Activated CD4-positive, alpha-beta T cell treated with anti-CD3 and anti-CD28 coated beads, Interleukin-2, amount 10 ng/mL, durations not matched to agents 24 days and 14 days (primary cell): ENCODE measurements at regions not wholly inside any gene's neighbourhood (a gene's known extent, or its start where the extent isn't known, plus 50 kb on each side); places are given as distances from the start of the nearest gene placed in this dataset.

Experiments used
- DNase-seq: peaks from one replicate; pipeline ENCODE4 v3.0.0; 2022
- H3K27ac Mint-ChIP-seq: one replicate; pipeline ENCODE4 v1.8.0; 2022; ENCODE audit warnings: mild to moderate bottlenecking, mixed read lengths
- H3K27me3 Mint-ChIP-seq: one replicate; pipeline ENCODE4 v1.8.0; 2022; ENCODE audit warnings: mixed read lengths
- H3K36me3 Mint-ChIP-seq: one replicate; pipeline ENCODE4 v1.8.0; 2022; ENCODE audit warnings: low read depth, mild to moderate bottlenecking, mixed read lengths
- H3K4me1 Mint-ChIP-seq: one replicate; pipeline ENCODE4 v1.8.0; 2021; ENCODE audit warnings: mixed read lengths
- H3K4me3 Mint-ChIP-seq: one replicate; pipeline ENCODE4 v1.8.0; 2022; ENCODE audit warnings: mild to moderate bottlenecking, moderate library complexity, mixed read lengths
- H3K9me3 Mint-ChIP-seq: one replicate; pipeline ENCODE4 v1.8.0; 2021; ENCODE audit warnings: mixed read lengths
- intact Hi-C: fragments of 100-400 bp; cut with micrococcal nuclease; formaldehyde crosslinking; loops from one replicate; pipeline ENCODE4 v1.15.1; 2023

DNA sequence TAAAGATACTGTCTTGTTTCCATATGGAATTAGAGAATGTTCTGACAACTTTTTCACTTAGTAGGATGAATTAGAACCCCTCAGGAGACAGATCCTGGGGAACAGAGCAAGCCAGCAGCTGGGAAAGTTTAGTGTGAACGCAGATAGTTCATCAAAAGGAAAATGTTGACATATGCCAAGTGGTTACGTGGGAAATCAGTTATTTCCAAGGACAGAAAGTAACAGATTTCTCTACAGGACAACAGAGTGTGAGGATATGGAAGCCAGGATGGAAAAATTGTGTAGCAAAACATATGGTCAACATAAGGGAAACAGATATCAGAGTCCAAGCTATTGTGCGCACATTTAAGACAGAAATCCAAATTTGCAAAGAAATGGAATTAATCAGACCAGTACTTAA lies 419.5 kb downstream of the LRRIQ3 start:
- Mint-ChIP-seq H3K27me3 (no peaks in the 10 kb centered on the region), H3K9me3 (no peaks in the 10 kb centered on the region), H3K27ac (no peak overlapping the region), H3K36me3 (no peaks in the 10 kb centered on the region), H3K4me3 (no peak overlapping the region), H3K4me1 (no peaks in the 10 kb centered on the region)
- DNase-seq, result no peak
- intact Hi-C loops, result no loop called here

- intact Hi-C loops, result no loop called here
- no peaks in the 10 kb centered on the region for H3K4me1 Mint-ChIP-seq
These were observed 422.1 kb downstream of the LRRIQ3 start for GRCh38 chr1:73775896-73776295.

DNA sequence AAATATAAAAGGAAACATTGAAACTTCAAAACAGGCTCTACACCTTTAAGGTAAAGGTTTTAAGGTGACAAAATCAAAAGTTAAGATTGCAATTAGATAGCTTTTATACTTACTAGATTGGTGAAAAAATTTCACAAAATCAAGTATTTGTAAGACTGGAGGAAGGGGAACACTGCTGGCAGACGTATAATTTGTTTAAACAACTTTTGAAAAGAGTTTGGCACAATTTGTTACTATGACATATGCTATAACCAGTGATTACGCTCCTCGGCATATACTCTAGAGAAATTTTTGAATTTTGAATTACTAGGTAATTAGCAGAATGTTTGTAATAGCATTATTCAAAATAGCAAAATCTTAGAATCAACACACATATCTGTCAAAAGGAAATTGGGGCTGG lies 425.0 kb downstream of the LRRIQ3 start:
- intact Hi-C loops, result no loop called here
- DNase-seq, result no peak
- Mint-ChIP-seq H3K27me3 (no peaks in the 10 kb centered on the region), H3K9me3 (no peaks in the 10 kb centered on the region), H3K27ac (no peak overlapping the region), H3K4me1 (no peaks in the 10 kb centered on the region), H3K4me3 (no peak overlapping the region), H3K36me3 (no peaks in the 10 kb centered on the region)

More at GRCh38 chr1:73775896-73776295, 422.1 kb downstream of the LRRIQ3 start:
- H3K4me3 Mint-ChIP-seq, result no peak overlapping the region
- H3K9me3 Mint-ChIP-seq, result no peaks in the 10 kb centered on the region
- H3K36me3 Mint-ChIP-seq, result no peaks in the 10 kb centered on the region
- H3K27ac Mint-ChIP-seq, result no peak overlapping the region
- no peak for DNase-seq
- H3K27me3 Mint-ChIP-seq, result no peaks in the 10 kb centered on the region

GRCh38 chr1:73771396-73771795 lies 426.6 kb downstream of the LRRIQ3 start:
- intact Hi-C loops, result no loop called here
- Mint-ChIP-seq H3K4me1 (no peaks in the 10 kb centered on the region), H3K36me3 (no peaks in the 10 kb centered on the region), H3K4me3 (no peak overlapping the region), H3K9me3 (no peaks in the 10 kb centered on the region), H3K27ac (no peak overlapping the region), H3K27me3 (no peaks in the 10 kb centered on the region)
- no peak for DNase-seq

DNA sequence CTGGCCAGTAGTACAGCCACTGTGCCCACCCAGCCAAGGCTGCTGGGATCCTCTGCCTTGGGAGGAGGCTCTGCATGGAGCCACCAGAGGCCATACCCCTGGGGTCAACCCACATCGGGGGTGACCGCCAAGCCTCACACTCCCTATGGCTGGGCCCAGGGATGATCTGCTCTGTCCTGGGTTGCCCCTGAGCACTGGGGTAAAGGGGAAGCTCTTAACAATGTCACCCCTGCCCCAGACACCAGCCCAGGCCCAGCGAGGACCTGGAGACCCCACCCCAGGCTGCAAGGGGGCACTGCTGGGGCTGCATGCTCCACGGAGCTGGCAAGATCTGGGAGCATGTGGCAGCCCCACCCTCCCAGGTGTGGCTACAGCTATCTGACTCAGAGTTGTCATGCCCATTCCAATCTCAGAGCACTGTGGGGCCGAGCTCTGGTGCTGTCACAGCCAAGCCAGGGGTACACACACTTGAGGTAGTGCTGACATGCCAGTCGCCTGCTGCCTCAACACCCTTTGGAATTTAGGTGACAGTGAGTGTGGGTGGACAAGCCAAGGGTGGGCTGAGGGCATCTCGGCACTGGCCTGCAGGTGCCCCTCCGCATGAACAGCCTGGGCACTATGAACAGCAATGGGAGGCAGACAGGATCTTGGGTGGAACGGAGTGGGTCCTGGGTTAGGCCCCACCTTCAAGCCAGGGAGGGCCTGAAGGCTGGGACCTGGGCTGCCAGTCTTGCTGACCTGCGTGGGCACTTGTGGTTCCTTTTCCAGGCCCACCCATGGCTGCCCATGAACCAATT lies 427.7 kb downstream of the LRRIQ3 start:
- intact Hi-C loops, result no loop called here

DNA sequence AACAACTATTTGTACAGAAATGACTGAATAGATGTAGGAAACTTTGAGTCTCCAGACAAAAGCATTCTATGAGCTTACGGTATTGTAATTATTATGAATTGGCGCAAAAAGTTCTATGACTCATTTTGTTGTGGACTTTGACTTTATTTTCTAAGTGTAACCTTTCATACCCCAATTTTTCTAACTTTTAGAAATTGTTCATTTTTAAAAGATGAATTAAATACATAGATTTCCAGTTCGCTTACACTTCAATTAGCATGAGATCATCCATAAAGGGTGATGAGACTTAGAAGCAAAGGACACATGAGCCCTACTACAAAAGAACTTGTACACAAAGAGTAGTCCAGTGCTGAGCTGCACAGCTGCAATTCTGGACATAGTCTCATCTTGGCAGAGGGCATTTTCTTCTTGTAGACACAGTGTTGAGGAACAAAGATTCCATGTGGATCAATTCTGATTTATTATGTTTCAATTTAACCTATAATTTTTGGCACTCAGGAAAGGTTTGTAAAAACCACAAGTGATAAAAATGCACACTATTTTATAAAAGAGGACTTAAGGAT lies 431.1 kb downstream of the LRRIQ3 start:
- no peak overlapping the region for H3K27ac Mint-ChIP-seq
- H3K36me3 Mint-ChIP-seq, result no peaks in the 10 kb centered on the region

More for the DNA sequence above, 427.7 kb downstream of the LRRIQ3 start:
- no peak for DNase-seq
- H3K27me3 Mint-ChIP-seq, result no peaks in the 10 kb centered on the region
- no peaks in the 10 kb centered on the region for H3K4me1 Mint-ChIP-seq
- H3K9me3 Mint-ChIP-seq, result no peaks in the 10 kb centered on the region
- H3K4me3 Mint-ChIP-seq, result no peak overlapping the region
- H3K36me3 Mint-ChIP-seq, result no peaks in the 10 kb centered on the region
- no peak overlapping the region for H3K27ac Mint-ChIP-seq

DNA sequence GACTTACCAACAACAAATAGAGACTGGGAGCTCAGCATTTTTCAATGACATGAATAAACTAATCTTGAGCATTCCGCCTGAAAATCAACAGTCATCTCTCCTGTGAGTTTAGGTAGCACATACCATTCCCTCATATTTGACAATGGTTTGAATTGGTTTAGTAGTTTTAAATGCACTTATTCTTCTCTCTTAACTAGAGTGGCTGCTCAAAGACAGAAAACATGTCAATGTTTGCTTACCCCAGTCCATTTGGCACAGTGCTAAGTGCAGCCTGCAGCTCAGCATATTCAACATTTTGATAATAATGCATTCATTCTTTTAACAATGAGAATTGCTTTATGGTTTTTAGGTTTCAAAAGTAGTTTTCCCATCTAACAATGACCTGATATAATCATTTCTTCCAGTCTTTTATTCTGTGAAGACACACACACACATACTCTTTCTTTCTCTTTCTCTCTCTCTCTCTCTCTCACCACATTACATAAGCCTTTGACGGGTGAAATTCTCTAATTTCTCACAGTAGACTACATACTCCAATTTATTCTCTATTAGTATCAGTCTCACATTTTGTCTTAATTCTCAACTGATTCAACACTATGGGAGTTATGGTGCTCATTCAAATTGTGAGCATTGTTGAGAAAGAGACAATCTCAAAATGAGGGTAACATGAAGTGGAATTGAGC lies 432.3 kb downstream of the LRRIQ3 start:
- Mint-ChIP-seq H3K36me3 (no peaks in the 10 kb centered on the region), H3K27ac (no peak overlapping the region), H3K4me1 (no peaks in the 10 kb centered on the region), H3K9me3 (no peaks in the 10 kb centered on the region), H3K27me3 (no peaks in the 10 kb centered on the region), H3K4me3 (no peak overlapping the region)
- DNase-seq, result no peak
- intact Hi-C loops, result no loop called here

More for the DNA sequence above, 431.1 kb downstream of the LRRIQ3 start:
- Mint-ChIP-seq H3K4me3 (no peak overlapping the region), H3K27me3 (no peaks in the 10 kb centered on the region), H3K4me1 (no peaks in the 10 kb centered on the region), H3K9me3 (no peaks in the 10 kb centered on the region)
- DNase-seq, result no peak
- intact Hi-C loops, result no loop called here

- no peaks in the 10 kb centered on the region for H3K9me3 Mint-ChIP-seq
- DNase-seq, result no peak
- no peaks in the 10 kb centered on the region for H3K4me1 Mint-ChIP-seq
- H3K4me3 Mint-ChIP-seq, result no peak overlapping the region
- no peaks in the 10 kb centered on the region for H3K36me3 Mint-ChIP-seq
- no peak overlapping the region for H3K27ac Mint-ChIP-seq
- H3K27me3 Mint-ChIP-seq, result no peaks in the 10 kb centered on the region
- intact Hi-C loops, result no loop called here
These were observed 436.4 kb downstream of the LRRIQ3 start for GRCh38 chr1:73761559-73761958.

- intact Hi-C loops, result no loop called here
- no peaks in the 10 kb centered on the region for H3K4me1 Mint-ChIP-seq
- DNase-seq, result no peak
- H3K4me3 Mint-ChIP-seq, result no peak overlapping the region
- H3K27ac Mint-ChIP-seq, result no peak overlapping the region
- no peaks in the 10 kb centered on the region for H3K9me3 Mint-ChIP-seq
- no peaks in the 10 kb centered on the region for H3K36me3 Mint-ChIP-seq
- no peaks in the 10 kb centered on the region for H3K27me3 Mint-ChIP-seq
These were observed 439.0 kb downstream of the LRRIQ3 start for GRCh38 chr1:73759011-73759410.

- intact Hi-C loops, result no loop called here
- H3K9me3 Mint-ChIP-seq, result no peaks in the 10 kb centered on the region
- H3K4me1 Mint-ChIP-seq, result no peaks in the 10 kb centered on the region
- no peak overlapping the region for H3K27ac Mint-ChIP-seq
- no peaks in the 10 kb centered on the region for H3K27me3 Mint-ChIP-seq
- DNase-seq, result no peak
- no peak overlapping the region for H3K4me3 Mint-ChIP-seq
- H3K36me3 Mint-ChIP-seq, result no peaks in the 10 kb centered on the region
These were observed 441.2 kb downstream of the LRRIQ3 start for GRCh38 chr1:73756817-73757216.

GRCh38 chr1:73755649-73756048 lies 442.3 kb downstream of the LRRIQ3 start:
- no peak for DNase-seq
- no peaks in the 10 kb centered on the region for H3K27me3 Mint-ChIP-seq
- H3K4me1 Mint-ChIP-seq, result no peaks in the 10 kb centered on the region
- no peak overlapping the region for H3K4me3 Mint-ChIP-seq
- no peak overlapping the region for H3K27ac Mint-ChIP-seq
- intact Hi-C loops, result no loop called here
- H3K36me3 Mint-ChIP-seq, result no peaks in the 10 kb centered on the region
- H3K9me3 Mint-ChIP-seq, result no peaks in the 10 kb centered on the region

GRCh38 chr1:73749996-73750395 lies 448.0 kb downstream of the LRRIQ3 start:
- H3K36me3 Mint-ChIP-seq, result no peaks in the 10 kb centered on the region
- intact Hi-C loops, result no loop called here

DNA sequence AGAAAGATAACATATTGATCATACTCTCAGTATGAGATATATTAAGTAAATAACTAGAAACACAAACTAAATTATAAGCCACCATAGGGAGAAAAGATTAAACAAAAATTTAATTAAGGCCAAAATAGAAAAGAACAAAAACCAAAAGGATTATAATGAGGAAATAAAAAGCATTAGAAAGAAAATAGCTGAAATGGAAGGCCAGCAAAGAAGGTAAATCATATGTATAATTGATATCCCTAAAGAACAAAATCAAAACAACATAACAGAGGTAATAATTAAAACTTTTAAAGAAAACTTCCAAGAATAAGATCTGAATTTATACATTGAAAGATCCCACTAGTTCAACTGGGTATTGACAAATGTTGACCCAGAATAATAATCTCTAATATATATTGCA lies 453.0 kb downstream of the LRRIQ3 start:
- intact Hi-C loops, result no loop called here
- Mint-ChIP-seq H3K36me3 (no peaks in the 10 kb centered on the region), H3K9me3 (peaks cover 3% of the 10 kb centered on the region), H3K27ac (no peak overlapping the region), H3K27me3 (no peaks in the 10 kb centered on the region), H3K4me3 (no peak overlapping the region), H3K4me1 (no peaks in the 10 kb centered on the region)
- no peak for DNase-seq

More at GRCh38 chr1:73749996-73750395, 448.0 kb downstream of the LRRIQ3 start:
- no peak for DNase-seq
- H3K27ac Mint-ChIP-seq, result no peak overlapping the region
- H3K9me3 Mint-ChIP-seq, result peaks cover 4% of the 10 kb centered on the region
- no peak overlapping the region for H3K4me3 Mint-ChIP-seq
- no peaks in the 10 kb centered on the region for H3K4me1 Mint-ChIP-seq
- no peaks in the 10 kb centered on the region for H3K27me3 Mint-ChIP-seq

DNA sequence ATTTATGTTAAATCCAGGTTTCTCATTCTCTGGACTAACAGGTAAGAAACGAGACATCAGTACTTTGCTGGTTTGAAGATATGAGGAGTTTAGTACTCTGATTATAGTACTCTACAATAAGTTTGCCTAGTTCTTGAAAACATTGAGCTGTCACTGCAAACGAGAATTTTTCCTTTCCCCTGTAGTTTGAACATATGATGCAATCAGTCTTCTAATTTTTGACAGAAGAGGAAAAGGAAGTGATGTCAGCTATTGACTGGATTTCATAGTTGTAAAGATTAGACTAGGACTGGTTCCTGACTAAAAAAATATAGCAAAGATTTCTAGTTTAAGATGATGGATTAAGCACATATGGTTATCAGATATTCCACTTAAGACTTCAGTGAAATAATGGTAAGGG lies 461.9 kb downstream of the LRRIQ3 start:
- Mint-ChIP-seq H3K27ac (no peak overlapping the region), H3K27me3 (no peaks in the 10 kb centered on the region)
- intact Hi-C loops, result no loop called here

More for the DNA sequence above, 461.9 kb downstream of the LRRIQ3 start:
- Mint-ChIP-seq H3K4me1 (no peaks in the 10 kb centered on the region), H3K4me3 (no peak overlapping the region), H3K36me3 (no peaks in the 10 kb centered on the region), H3K9me3 (no peaks in the 10 kb centered on the region)
- DNase-seq, result no peak
